ENCODE measurements at regions not wholly inside any gene's neighbourhood (a gene's known extent, or its start where the extent isn't known, plus 50 kb on each side); places are given as distances from the start of the nearest gene placed in this dataset.

- TF ChIP-seq CTCF (IDR thresholded peaks at IDR 0.05) (no peak), POLR2AphosphoS5 (IDR thresholded peaks at IDR 0.05) (no peak), POLR2A (IDR thresholded peaks at IDR 0.05) (no peak)
Observed at GRCh38 chr21:16768096-16768495, 744.7 kb upstream of the CXADR start.

All from suprapubic skin (tissue), 4 donors.